DOHH2 (cell line): ENCODE measurements at regions not wholly inside any gene's neighbourhood (a gene's known extent, or its start where the extent isn't known, plus 50 kb on each side); places are given as distances from the start of the nearest gene placed in this dataset.

Source experiments
- H3F3A ChIP-seq: fragments of 200-600 bp; sonication (generic), shearing (Covaris generic); 2 replicates; pipeline ENCODE4 v1.6.0; 2016; ENCODE audit warnings: antibody characterized with exemption, mild to moderate bottlenecking; ENCODE audit not compliant: control insufficient read depth, insufficient read depth
- H3K27ac ChIP-seq: fragments of 200-600 bp; sonication (generic); 2 replicates; pipeline ENCODE4 v1.5.1; 2014; ENCODE audit warnings: low read depth, mild to moderate bottlenecking, low read length, moderate library complexity
- H3K27me3 ChIP-seq: fragments of 200-600 bp; sonication (generic); 2 replicates; pipeline ENCODE4 v1.6.1; 2014; ENCODE audit warnings: mild to moderate bottlenecking, low read length, mixed read lengths; ENCODE audit not compliant: control insufficient read depth
- H3K36me3 ChIP-seq: fragments of 200-600 bp; sonication (generic); 2 replicates; pipeline ENCODE4 v1.6.1; 2014; ENCODE audit warnings: mild to moderate bottlenecking, low read length, moderate library complexity, mixed read lengths; ENCODE audit not compliant: control insufficient read depth
- H3K4me1 ChIP-seq: fragments of 200-600 bp; sonication (generic); 2 replicates; pipeline ENCODE4 v1.6.1; 2014; ENCODE audit warnings: mild to moderate bottlenecking, low read length, mixed read lengths; ENCODE audit not compliant: control insufficient read depth
- H3K4me2 ChIP-seq: fragments of 200-600 bp; sonication (generic); 2 replicates; pipeline ENCODE4 v1.6.0; 2014; ENCODE audit warnings: mild to moderate bottlenecking, low read length, moderate library complexity
- H3K4me3 ChIP-seq: fragments of 200-600 bp; sonication (generic); 2 replicates; pipeline ENCODE4 v1.5.1; 2014; ENCODE audit warnings: mild to moderate bottlenecking, low read length, mixed read lengths
- H3K79me2 ChIP-seq: fragments of 200-600 bp; sonication (generic); 2 replicates; pipeline ENCODE4 v1.6.1; 2014; ENCODE audit warnings: mild to moderate bottlenecking, low read length, mixed read lengths; ENCODE audit not compliant: control insufficient read depth
- H3K9me2 ChIP-seq: fragments of 200-600 bp; sonication (generic); replicated peaks from 2 replicates; pipeline ENCODE4 v1.6.1; 2014; ENCODE audit warnings: mild to moderate bottlenecking, low read length, mixed read lengths; ENCODE audit not compliant: control insufficient read depth
- H3K9me3 ChIP-seq: fragments of 200-600 bp; sonication (generic); 2 replicates; pipeline ENCODE4 v1.6.1; 2014; ENCODE audit warnings: antibody characterized with exemption, low read length, mixed read lengths; ENCODE audit not compliant: control insufficient read depth, insufficient read depth
- H4K20me1 ChIP-seq: fragments of 200-600 bp; sonication (generic); 2 replicates; pipeline ENCODE4 v1.6.0; 2014; ENCODE audit warnings: low read depth, mild to moderate bottlenecking, antibody characterized with exemption, low read length, moderate library complexity; ENCODE audit not compliant: control insufficient read depth, insufficient read depth
- EZH2phosphoT487 ChIP-seq: fragments of 200-600 bp; sonication (generic); IDR thresholded peaks from 2 replicates; pipeline ENCODE4 v1.6.1; 2017; ENCODE audit warnings: borderline replicate concordance, mild to moderate bottlenecking, antibody characterized with exemption, low read length, moderate library complexity, mixed read lengths
- TF ChIP-seq, protein P1 (sequence below): fragments of 200-600 bp; sonication (generic); IDR thresholded peaks from one replicate; pipeline ENCODE4 v1.5.1; 2014; ENCODE audit warnings: antibody characterized with exemption, mild to moderate bottlenecking, low read depth, low read length; ENCODE audit not compliant: poor library complexity, severe bottlenecking

- H3K9me2 ChIP-seq: no peaks in the 10 kb centered on the region
- no peaks in the 10 kb centered on the region for H3K4me1 ChIP-seq
- no peaks in the 10 kb centered on the region for H3K36me3 ChIP-seq
- no peak overlapping the region for H3K27ac ChIP-seq
- H3F3A ChIP-seq: no peaks in the 10 kb centered on the region
- no peaks in the 10 kb centered on the region for H3K9me3 ChIP-seq
- H3K27me3 ChIP-seq: no peaks in the 10 kb centered on the region
- TF ChIP-seq EZH2phosphoT487: no peak
- TF ChIP-seq, protein P1, sequence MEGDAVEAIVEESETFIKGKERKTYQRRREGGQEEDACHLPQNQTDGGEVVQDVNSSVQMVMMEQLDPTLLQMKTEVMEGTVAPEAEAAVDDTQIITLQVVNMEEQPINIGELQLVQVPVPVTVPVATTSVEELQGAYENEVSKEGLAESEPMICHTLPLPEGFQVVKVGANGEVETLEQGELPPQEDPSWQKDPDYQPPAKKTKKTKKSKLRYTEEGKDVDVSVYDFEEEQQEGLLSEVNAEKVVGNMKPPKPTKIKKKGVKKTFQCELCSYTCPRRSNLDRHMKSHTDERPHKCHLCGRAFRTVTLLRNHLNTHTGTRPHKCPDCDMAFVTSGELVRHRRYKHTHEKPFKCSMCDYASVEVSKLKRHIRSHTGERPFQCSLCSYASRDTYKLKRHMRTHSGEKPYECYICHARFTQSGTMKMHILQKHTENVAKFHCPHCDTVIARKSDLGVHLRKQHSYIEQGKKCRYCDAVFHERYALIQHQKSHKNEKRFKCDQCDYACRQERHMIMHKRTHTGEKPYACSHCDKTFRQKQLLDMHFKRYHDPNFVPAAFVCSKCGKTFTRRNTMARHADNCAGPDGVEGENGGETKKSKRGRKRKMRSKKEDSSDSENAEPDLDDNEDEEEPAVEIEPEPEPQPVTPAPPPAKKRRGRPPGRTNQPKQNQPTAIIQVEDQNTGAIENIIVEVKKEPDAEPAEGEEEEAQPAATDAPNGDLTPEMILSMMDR: no peak
- no peaks in the 10 kb centered on the region for H3K79me2 ChIP-seq
- H3K4me3 ChIP-seq: no peak overlapping the region
- no peaks in the 10 kb centered on the region for H4K20me1 ChIP-seq
- no peak overlapping the region for H3K4me2 ChIP-seq
These were observed 911.1 kb upstream of the MAN1A1 start for GRCh38 chr6:120260636-120261035.

GRCh38 chr6:120254651-120255050, 905.1 kb upstream of the MAN1A1 start:
- no peaks in the 10 kb centered on the region for H3F3A ChIP-seq
- H3K27ac ChIP-seq: no peak overlapping the region
- H3K4me3 ChIP-seq: no peak overlapping the region
- H4K20me1 ChIP-seq: no peaks in the 10 kb centered on the region
- H3K27me3 ChIP-seq: no peaks in the 10 kb centered on the region
- H3K9me3 ChIP-seq: no peaks in the 10 kb centered on the region
- H3K4me2 ChIP-seq: no peak overlapping the region
- H3K79me2 ChIP-seq: no peaks in the 10 kb centered on the region
- no peaks in the 10 kb centered on the region for H3K9me2 ChIP-seq
- no peaks in the 10 kb centered on the region for H3K36me3 ChIP-seq
- TF ChIP-seq EZH2phosphoT487: no peak
- TF ChIP-seq, protein P1: no peak
- no peaks in the 10 kb centered on the region for H3K4me1 ChIP-seq

GRCh38 chr6:120248451-120248850, 898.9 kb upstream of the MAN1A1 start:
- no peak for TF ChIP-seq EZH2phosphoT487
- TF ChIP-seq, protein P1: no peak
- no peaks in the 10 kb centered on the region for H3K9me3 ChIP-seq

GRCh38 chr6:120237221-120237620, 887.7 kb upstream of the MAN1A1 start:
- no peaks in the 10 kb centered on the region for H3K9me3 ChIP-seq
- TF ChIP-seq, protein P1: no peak
- no peak for TF ChIP-seq EZH2phosphoT487
- no peak overlapping the region for H3K4me2 ChIP-seq
- H3K9me2 ChIP-seq: no peaks in the 10 kb centered on the region
- H3K4me1 ChIP-seq: no peaks in the 10 kb centered on the region
- H3K79me2 ChIP-seq: no peaks in the 10 kb centered on the region
- H3K36me3 ChIP-seq: no peaks in the 10 kb centered on the region
- H3K4me3 ChIP-seq: no peak overlapping the region
- no peaks in the 10 kb centered on the region for H3F3A ChIP-seq
- no peaks in the 10 kb centered on the region for H3K27me3 ChIP-seq
- no peak overlapping the region for H3K27ac ChIP-seq
- H4K20me1 ChIP-seq: no peaks in the 10 kb centered on the region

More at GRCh38 chr6:120248451-120248850, 898.9 kb upstream of the MAN1A1 start:
- H3K4me2 ChIP-seq: no peak overlapping the region
- H3K27me3 ChIP-seq: no peaks in the 10 kb centered on the region
- no peaks in the 10 kb centered on the region for H3K79me2 ChIP-seq
- no peak overlapping the region for H3K4me3 ChIP-seq
- H3K4me1 ChIP-seq: no peaks in the 10 kb centered on the region
- no peaks in the 10 kb centered on the region for H4K20me1 ChIP-seq
- H3F3A ChIP-seq: no peaks in the 10 kb centered on the region
- H3K36me3 ChIP-seq: no peaks in the 10 kb centered on the region
- H3K27ac ChIP-seq: no peak overlapping the region
- no peaks in the 10 kb centered on the region for H3K9me2 ChIP-seq
